Stimulated activated CD4-positive, alpha-beta T cell treated with anti-CD3 and anti-CD28 coated beads, Interleukin-4, amount 100 ng/mL, for 48 hours (primary cell): ENCODE measurements at regions not wholly inside any gene's neighbourhood (a gene's known extent, or its start where the extent isn't known, plus 50 kb on each side); places are given as distances from the start of the nearest gene placed in this dataset.
"Not testable (repeated sequence)": the region's sequence is repeated elsewhere in the genome, so short reads cannot be mapped to it uniquely, and the experiment has no call there.

Experiments
- DNase-seq, 2 donors: peaks; one replicate each; pipeline ENCODE4 v3.0.0-alpha.2; 2020; ENCODE audit warnings: low read depth in 2 of 2

GRCh38 chr10:25076506-25077177 lies 60.2 kb downstream of the THNSL1 start:
- DNase-seq = no peak

GRCh38 chr10:25078658-25079431 lies 62.4 kb downstream of the THNSL1 start:
- DNase-seq = no peak

GRCh38 chr10:25080880-25081581 lies 64.6 kb downstream of the THNSL1 start:
- peak; percentile 43 to 62 for DNase-seq

GRCh38 chr10:25082276-25083204 lies 66.1 kb downstream of the THNSL1 start:
- DNase-seq = no peak

GRCh38 chr10:25083546-25084111 lies 67.2 kb downstream of the THNSL1 start:
- no peak for DNase-seq

- DNase-seq = no peak
These were observed 68.0 kb downstream of the THNSL1 start for GRCh38 chr10:25084447-25084846.

- no peak for DNase-seq
These were observed 78.2 kb downstream of the THNSL1 start for GRCh38 chr10:25094590-25094989.

GRCh38 chr10:25097669-25098411 lies 77.0 kb upstream of the GPR158 start:
- DNase-seq = no peak

- DNase-seq = no peak
These were observed 74.7 kb upstream of the GPR158 start for GRCh38 chr10:25100141-25100540.

GRCh38 chr10:25101461-25102146 lies 73.2 kb upstream of the GPR158 start:
- DNase-seq = no peak

GRCh38 chr10:25102147-25102822 lies 72.5 kb upstream of the GPR158 start:
- no peak for DNase-seq

- no peak for DNase-seq
These were observed 71.1 kb upstream of the GPR158 start for GRCh38 chr10:25103703-25104102.

GRCh38 chr10:25104441-25104840 lies 70.4 kb upstream of the GPR158 start:
- no peak for DNase-seq

GRCh38 chr10:25105262-25105661 lies 69.5 kb upstream of the GPR158 start:
- no peak for DNase-seq

GRCh38 chr10:25105743-25106260 lies 69.0 kb upstream of the GPR158 start:
- no peak for DNase-seq

GRCh38 chr10:25107756-25108155 lies 67.0 kb upstream of the GPR158 start:
- no peak for DNase-seq

- not testable (repeated sequence) for DNase-seq
These were observed 64.9 kb upstream of the GPR158 start for GRCh38 chr10:25109896-25110295.

GRCh38 chr10:25112016-25112415 lies 62.8 kb upstream of the GPR158 start:
- no peak for DNase-seq
